ENCODE measurements at regions not wholly inside any gene's neighbourhood (a gene's known extent, or its start where the extent isn't known, plus 50 kb on each side); places are given as distances from the start of the nearest gene placed in this dataset.

DNA sequence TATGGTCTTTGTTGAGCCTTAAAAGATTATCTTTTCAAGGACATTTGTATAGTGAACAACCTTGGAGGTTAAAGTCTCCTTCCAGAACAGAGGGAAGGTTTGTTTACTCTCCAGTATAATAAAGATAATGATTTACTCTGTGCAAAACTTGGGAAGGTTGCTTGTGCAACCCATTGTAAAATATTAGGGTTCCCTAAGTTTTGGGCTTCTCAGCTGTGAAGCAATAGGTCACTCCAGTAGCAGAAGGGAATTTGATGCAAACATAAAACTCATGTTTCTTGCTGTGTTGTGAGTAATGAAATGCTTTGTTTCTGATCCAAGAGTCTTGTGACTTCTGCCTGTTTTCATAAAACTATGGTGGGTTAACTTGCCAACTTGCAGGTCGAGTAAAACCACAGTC lies 177.5 kb downstream of the SUCNR1 start:
- POLR2A ChIA-PET: no interaction called here
- peak overlapping the region; percentile 41 for H3K27ac ChIP-seq (ENCODE audit: low read depth, low read length)

GRCh38 chr3:152051501-152052404 lies 178.3 kb downstream of the SUCNR1 start:
- H3K27ac ChIP-seq (ENCODE audit: low read depth, low read length): peak overlapping the region; percentile 72
- no peak overlapping the region for H3K4me3 ChIP-seq (ENCODE audit: low read depth, low read length)
- no peak for DNase-seq (ENCODE audit: low read depth, low spot score)
- TF ChIP-seq CTCF (IDR thresholded peaks at IDR 0.05; ENCODE audit: low read depth, low read length): no peak
- POLR2A ChIA-PET: no interaction called here
- CTCF ChIA-PET: interaction anchor here (1.2 kb wide), 1 partner anchor 393 kb away, joined by 3 read pairs; no protein-coding TSS in a partner anchor
- no peaks in the 10 kb centered on the region for H3K27me3 ChIP-seq (ENCODE audit: control insufficient read depth, insufficient read depth, low read length)
- H3K9me3 ChIP-seq (ENCODE audit: control insufficient read depth, insufficient read depth, low read length): no peaks in the 10 kb centered on the region

More for the DNA sequence above, 177.5 kb downstream of the SUCNR1 start:
- no peaks in the 10 kb centered on the region for H3K9me3 ChIP-seq (ENCODE audit: control insufficient read depth, insufficient read depth, low read length)
- no peak overlapping the region for H3K4me3 ChIP-seq (ENCODE audit: low read depth, low read length)
- CTCF ChIA-PET: no interaction called here
- DNase-seq (ENCODE audit: low read depth, low spot score): no peak
- no peak for TF ChIP-seq CTCF (IDR thresholded peaks at IDR 0.05; ENCODE audit: low read depth, low read length)
- no peaks in the 10 kb centered on the region for H3K27me3 ChIP-seq (ENCODE audit: control insufficient read depth, insufficient read depth, low read length)

GRCh38 chr3:152053866-152054265 lies 180.4 kb downstream of the SUCNR1 start:
- no peaks in the 10 kb centered on the region for H3K27me3 ChIP-seq (ENCODE audit: control insufficient read depth, insufficient read depth, low read length)
- H3K9me3 ChIP-seq (ENCODE audit: control insufficient read depth, insufficient read depth, low read length): no peaks in the 10 kb centered on the region
- ChIA-PET CTCF (no interaction called here), POLR2A (no interaction called here)
- H3K27ac ChIP-seq (ENCODE audit: low read depth, low read length): no peak overlapping the region
- no peak overlapping the region for H3K4me3 ChIP-seq (ENCODE audit: low read depth, low read length)
- TF ChIP-seq CTCF (IDR thresholded peaks at IDR 0.05; ENCODE audit: low read depth, low read length): no peak
- no peak for DNase-seq (ENCODE audit: low read depth, low spot score)

- Histone ChIP-seq H3K27me3 (ENCODE audit: control insufficient read depth, insufficient read depth, low read length) (no peaks in the 10 kb centered on the region), H3K9me3 (ENCODE audit: control insufficient read depth, insufficient read depth, low read length) (no peaks in the 10 kb centered on the region), H3K27ac (ENCODE audit: low read depth, low read length) (no peak overlapping the region), H3K4me3 (ENCODE audit: low read depth, low read length) (no peak overlapping the region)
- no peak for TF ChIP-seq CTCF (IDR thresholded peaks at IDR 0.05; ENCODE audit: low read depth, low read length)
- CTCF ChIA-PET: no interaction called here
- DNase-seq (ENCODE audit: low read depth, low spot score): no peak
- POLR2A ChIA-PET: no interaction called here
Measured at GRCh38 chr3:152054315-152054714, 180.9 kb downstream of the SUCNR1 start.

DNA sequence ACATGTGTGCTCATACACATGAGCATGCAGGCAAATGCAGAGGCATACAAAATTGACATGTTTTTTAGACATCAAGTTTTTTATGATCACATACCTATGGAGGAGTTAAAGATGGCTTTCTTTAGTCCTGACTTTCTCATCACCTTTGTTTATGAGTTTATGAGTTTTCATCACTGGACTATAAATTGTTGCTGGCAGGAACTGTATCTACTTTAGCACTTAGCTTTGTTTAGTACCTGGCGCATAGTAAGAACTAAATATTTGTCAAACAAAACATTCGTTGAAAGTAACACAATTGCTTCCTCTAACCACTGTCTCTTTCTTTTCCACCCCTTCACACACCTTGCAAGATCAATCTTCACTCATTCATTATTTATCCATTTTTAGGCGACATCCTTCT lies 182.6 kb downstream of the SUCNR1 start:
- ChIA-PET POLR2A (no interaction called here), CTCF (no interaction called here)
- Histone ChIP-seq H3K27ac (ENCODE audit: low read depth, low read length) (no peak overlapping the region), H3K9me3 (ENCODE audit: control insufficient read depth, insufficient read depth, low read length) (no peaks in the 10 kb centered on the region), H3K27me3 (ENCODE audit: control insufficient read depth, insufficient read depth, low read length) (no peaks in the 10 kb centered on the region), H3K4me3 (ENCODE audit: low read depth, low read length) (no peak overlapping the region)
- TF ChIP-seq CTCF (IDR thresholded peaks at IDR 0.05; ENCODE audit: low read depth, low read length): no peak
- DNase-seq (ENCODE audit: low read depth, low spot score): no peak
